C1 segment of cervical spinal cord (tissue), 14 donors: ENCODE measurements at regions not wholly inside any gene's neighbourhood (a gene's known extent, or its start where the extent isn't known, plus 50 kb on each side); places are given as distances from the start of the nearest gene placed in this dataset.

ENCODE experiments used
- DNase-seq, 14 donors: peaks; one replicate each; lab custom pipeline; 2025; lab: John Stamatoyannopoulos, UW

GRCh38 chr18:22467760-22468553, 50.2 kb upstream of the CTAGE1 start:
- DNase-seq, result no peak

GRCh38 chr18:22468554-22468891, 50.8 kb upstream of the CTAGE1 start:
- DNase-seq, result no peak

GRCh38 chr18:22469061-22469734, 51.5 kb upstream of the CTAGE1 start:
- no peak for DNase-seq

GRCh38 chr18:22469926-22470247, 52.2 kb upstream of the CTAGE1 start:
- no peak for DNase-seq

GRCh38 chr18:22470248-22471235, 52.8 kb upstream of the CTAGE1 start:
- DNase-seq, result no peak

- no peak for DNase-seq
Measured at GRCh38 chr18:22471546-22472131, 53.9 kb upstream of the CTAGE1 start.

GRCh38 chr18:22473366-22473765, 55.7 kb upstream of the CTAGE1 start:
- no peak for DNase-seq

GRCh38 chr18:22475426-22476100, 57.8 kb upstream of the CTAGE1 start:
- no peak for DNase-seq

- no peak for DNase-seq
Measured at GRCh38 chr18:22477222-22477621, 59.5 kb upstream of the CTAGE1 start.

- no peak for DNase-seq
Measured at GRCh38 chr18:22482948-22483347, 65.2 kb upstream of the CTAGE1 start.

- no peak for DNase-seq
Measured at GRCh38 chr18:22483407-22483806, 65.7 kb upstream of the CTAGE1 start.

GRCh38 chr18:22484471-22484870, 66.8 kb upstream of the CTAGE1 start:
- no peak for DNase-seq

GRCh38 chr18:22485808-22486244, 68.1 kb upstream of the CTAGE1 start:
- DNase-seq, result no peak

GRCh38 chr18:22486667-22487066, 69.0 kb upstream of the CTAGE1 start:
- DNase-seq, result no peak

- DNase-seq, result no peak
Measured at GRCh38 chr18:22488554-22488953, 70.8 kb upstream of the CTAGE1 start.

- no peak for DNase-seq
Measured at GRCh38 chr18:22489704-22490103, 72.0 kb upstream of the CTAGE1 start.

GRCh38 chr18:22490429-22490846, 72.7 kb upstream of the CTAGE1 start:
- DNase-seq, result no peak

- no peak for DNase-seq
Measured at GRCh38 chr18:22493255-22493654, 75.5 kb upstream of the CTAGE1 start.

GRCh38 chr18:22493940-22494339, 76.2 kb upstream of the CTAGE1 start:
- DNase-seq, result no peak

- DNase-seq, result no peak
Measured at GRCh38 chr18:22494771-22495170, 77.1 kb upstream of the CTAGE1 start.

- DNase-seq, result no peak
Measured at GRCh38 chr18:22499421-22499820, 81.7 kb upstream of the CTAGE1 start.
